ENCODE measurements at regions not wholly inside any gene's neighbourhood (a gene's known extent, or its start where the extent isn't known, plus 50 kb on each side); places are given as distances from the start of the nearest gene placed in this dataset.

DNA sequence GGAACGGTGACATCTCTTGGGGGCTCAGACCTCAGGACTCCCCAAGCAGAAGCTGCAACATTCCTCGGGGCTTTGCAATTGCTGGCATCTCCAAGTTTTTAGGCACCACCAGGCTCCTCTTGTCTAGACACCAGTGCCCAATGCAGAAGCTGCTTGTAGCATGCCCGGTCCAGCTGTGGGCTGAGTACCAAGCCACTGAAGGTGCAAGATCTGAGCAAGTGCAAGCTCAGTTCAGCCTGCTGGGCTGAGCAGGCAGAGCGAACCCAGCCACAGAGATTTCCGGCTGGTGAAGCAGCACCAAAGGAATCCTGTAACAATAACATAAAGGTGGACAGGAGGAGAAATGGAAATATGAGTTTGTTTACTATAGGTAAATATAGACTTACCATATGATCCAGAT is 995.4 kb upstream of the B3GALT2 start:
- in situ Hi-C loops (cut with MboI) (no loop called here), intact Hi-C loops (cut with micrococcal nuclease) (no loop called here)
- ChIA-PET CTCF (ENCODE audit: low intra/inter-chr PET ratio) (no interaction called here), POLR2A (interaction anchor here (1.0 kb wide), 1 partner anchor 8 kb away, joined by 3 read pairs; no protein-coding TSS in a partner anchor)
- no peaks in the 10 kb centered on the region for H3K4me1 ChIP-seq (replicated peaks in 1 of 2; ENCODE audit: control insufficient read depth in 2 of 2, insufficient read depth in 2 of 2, low read length in 2 of 2)
- H3K9ac ChIP-seq (ENCODE audit: insufficient read depth in 1 of 2, low read depth in 2 of 2, low read length in 2 of 2), result no peak overlapping the region
- H3K9me1 ChIP-seq (ENCODE audit: control insufficient read depth, insufficient read depth, low read length), result no peaks in the 10 kb centered on the region
- TF ChIP-seq PTBP1 (IDR thresholded peaks at IDR 0.05; ENCODE audit: low read depth, low read length) (no peak), EWSR1 (IDR thresholded peaks at IDR 0.05; ENCODE audit: borderline replicate concordance, low read depth, partially characterized antibody) (no peak), NR3C1 (CRISPR knock-in tag; IDR thresholded peaks at IDR 0.05) (no peak), NELFE (IDR thresholded peaks at IDR 0.05; ENCODE audit: insufficient read depth, insufficient read length) (no peak), GTF2E2 (tag; IDR thresholded peaks at IDR 0.05) (no peak), ZNF280A (IDR thresholded peaks at IDR 0.05; ENCODE audit: low read depth, partially characterized antibody) (no peak)
- TF ChIP-seq, protein P1, sequence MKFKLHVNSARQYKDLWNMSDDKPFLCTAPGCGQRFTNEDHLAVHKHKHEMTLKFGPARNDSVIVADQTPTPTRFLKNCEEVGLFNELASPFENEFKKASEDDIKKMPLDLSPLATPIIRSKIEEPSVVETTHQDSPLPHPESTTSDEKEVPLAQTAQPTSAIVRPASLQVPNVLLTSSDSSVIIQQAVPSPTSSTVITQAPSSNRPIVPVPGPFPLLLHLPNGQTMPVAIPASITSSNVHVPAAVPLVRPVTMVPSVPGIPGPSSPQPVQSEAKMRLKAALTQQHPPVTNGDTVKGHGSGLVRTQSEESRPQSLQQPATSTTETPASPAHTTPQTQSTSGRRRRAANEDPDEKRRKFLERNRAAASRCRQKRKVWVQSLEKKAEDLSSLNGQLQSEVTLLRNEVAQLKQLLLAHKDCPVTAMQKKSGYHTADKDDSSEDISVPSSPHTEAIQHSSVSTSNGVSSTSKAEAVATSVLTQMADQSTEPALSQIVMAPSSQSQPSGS (CRISPR knock-in tag; IDR thresholded peaks at IDR 0.05), result no peak
- no peaks in the 10 kb centered on the region for H3K27me3 ChIP-seq (ENCODE audit: control insufficient read depth in 2 of 2, insufficient read depth in 2 of 2, low read length in 2 of 2)
- BruUV-seq (replicated peaks), result no TSS peak
- no peaks in the 10 kb centered on the region for H3K79me2 ChIP-seq (ENCODE audit: control insufficient read depth, insufficient read depth, low read length)
- no peak overlapping the region for H3K4me3 ChIP-seq
- H3K36me3 ChIP-seq (ENCODE audit: control insufficient read depth, insufficient read depth, low read length), result no peaks in the 10 kb centered on the region
- no peaks in the 10 kb centered on the region for H4K20me1 ChIP-seq (replicated peaks; ENCODE audit: control insufficient read depth, insufficient read depth, low read length)
- no peak overlapping the region for H3K27ac ChIP-seq (ENCODE audit: extremely low read depth, low read depth, low read length)
- FAIRE-seq (no peak), DNase-seq (ENCODE audit: extremely low read depth in 1 of 4, low spot score in 3 of 4) (no peak), ATAC-seq (no peak)
- no peaks in the 10 kb centered on the region for H3K9me3 ChIP-seq (replicated peaks; ENCODE audit: control insufficient read depth, insufficient read depth, low read depth, low read length)
- no peak overlapping the region for H3K4me2 ChIP-seq (ENCODE audit: insufficient read depth, low read length)
- H2AFZ ChIP-seq (ENCODE audit: low read depth, low read length), result no peak overlapping the region
- 2% methylated on average over 5 of the region's 5 CpGs for WGBS (ENCODE audit: insufficient coverage, low coverage, missing lambda C conversion rate)

Data from K562 (cell line).